ENCODE measurements at regions not wholly inside any gene's neighbourhood (a gene's known extent, or its start where the extent isn't known, plus 50 kb on each side); places are given as distances from the start of the nearest gene placed in this dataset.

- no peak for TF ChIP-seq CTCF (IDR thresholded peaks at IDR 0.05; ENCODE audit: insufficient read depth, low read depth, low read length)
- H3K4me3 ChIP-seq (ENCODE audit: low read depth, low read length), result no peak overlapping the region
- DNase-seq (ENCODE audit: low read depth), result no peak
Observed at GRCh38 chr1:54497338-54497737, 50.7 kb upstream of the ACOT11 start.

- no peak for TF ChIP-seq CTCF (IDR thresholded peaks at IDR 0.05; ENCODE audit: insufficient read depth, low read depth, low read length)
- no peak overlapping the region for H3K4me3 ChIP-seq (ENCODE audit: low read depth, low read length)
- no peak for DNase-seq (ENCODE audit: low read depth)
Observed at GRCh38 chr1:54495954-54496353, 52.1 kb upstream of the ACOT11 start.

GRCh38 chr1:54493608-54494007 is 54.4 kb upstream of the ACOT11 start:
- TF ChIP-seq CTCF (IDR thresholded peaks at IDR 0.05; ENCODE audit: insufficient read depth, low read depth, low read length), result no peak
- H3K4me3 ChIP-seq (ENCODE audit: low read depth, low read length), result no peak overlapping the region
- DNase-seq (ENCODE audit: low read depth), result no peak

GRCh38 chr1:54490361-54491248 is 57.4 kb upstream of the ACOT11 start:
- no peak for TF ChIP-seq CTCF (IDR thresholded peaks at IDR 0.05; ENCODE audit: insufficient read depth, low read depth, low read length)
- H3K4me3 ChIP-seq (ENCODE audit: low read depth, low read length), result no peak overlapping the region
- no peak for DNase-seq (ENCODE audit: low read depth)

- H3K4me3 ChIP-seq (ENCODE audit: low read depth, low read length), result no peak overlapping the region
- no peak for DNase-seq (ENCODE audit: low read depth)
- TF ChIP-seq CTCF (IDR thresholded peaks at IDR 0.05; ENCODE audit: insufficient read depth, low read depth, low read length), result no peak
Observed at GRCh38 chr1:54489627-54490250, 58.3 kb upstream of the ACOT11 start.

- DNase-seq (ENCODE audit: low read depth), result peak; percentile 69
- TF ChIP-seq CTCF (IDR thresholded peaks at IDR 0.05; ENCODE audit: insufficient read depth, low read depth, low read length), result peak; percentile 88
- peak overlapping the region; percentile 53 for H3K4me3 ChIP-seq (ENCODE audit: low read depth, low read length)
Observed at GRCh38 chr1:54488779-54489626, 59.0 kb upstream of the ACOT11 start.

All from fibroblast of villous mesenchyme (primary cell).